GM19324 (cell line): ENCODE measurements at regions not wholly inside any gene's neighbourhood (a gene's known extent, or its start where the extent isn't known, plus 50 kb on each side); places are given as distances from the start of the nearest gene placed in this dataset.

Experiments
- ATAC-seq: cut with Tn5 transposase; IDR thresholded peaks from one replicate; pipeline ENCODE4 v1.9.1; 2021; ENCODE audit warnings: mild to moderate bottlenecking, moderate library complexity; ENCODE audit not compliant: unreplicated experiment, low FRiP score

DNA sequence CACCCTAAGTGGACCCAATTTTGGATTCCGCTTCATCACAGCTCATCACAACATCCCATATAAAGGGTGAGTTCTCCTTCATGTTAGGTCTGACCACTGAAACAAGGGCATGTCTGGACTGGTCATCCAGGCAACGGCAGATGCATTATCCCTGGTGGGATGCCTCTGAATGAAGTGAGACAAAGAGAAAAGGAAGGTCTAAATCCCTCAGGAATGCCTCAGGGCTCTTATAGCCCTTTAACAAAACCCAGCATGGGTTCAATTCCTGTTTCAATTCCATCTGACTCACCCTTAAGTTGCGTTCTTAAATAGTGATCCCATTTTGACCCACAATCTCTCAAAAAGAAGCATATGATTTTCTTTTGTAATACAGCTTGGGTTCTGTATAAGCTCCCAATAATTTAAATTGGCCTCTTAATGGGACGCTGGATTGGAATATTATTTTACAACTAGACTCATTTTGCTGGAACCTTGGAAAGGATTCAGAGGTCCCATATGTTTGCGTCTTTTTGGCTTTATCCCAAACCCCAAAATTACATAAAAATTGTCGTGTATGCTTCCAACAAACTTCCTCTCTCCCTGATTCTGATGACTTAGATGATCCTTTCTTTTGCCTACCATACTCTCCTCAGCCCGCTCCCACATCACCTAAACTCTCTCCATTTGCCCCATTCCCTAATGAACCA lies 287.4 kb upstream of the ZP4 start:
- ATAC-seq: no peak

DNA sequence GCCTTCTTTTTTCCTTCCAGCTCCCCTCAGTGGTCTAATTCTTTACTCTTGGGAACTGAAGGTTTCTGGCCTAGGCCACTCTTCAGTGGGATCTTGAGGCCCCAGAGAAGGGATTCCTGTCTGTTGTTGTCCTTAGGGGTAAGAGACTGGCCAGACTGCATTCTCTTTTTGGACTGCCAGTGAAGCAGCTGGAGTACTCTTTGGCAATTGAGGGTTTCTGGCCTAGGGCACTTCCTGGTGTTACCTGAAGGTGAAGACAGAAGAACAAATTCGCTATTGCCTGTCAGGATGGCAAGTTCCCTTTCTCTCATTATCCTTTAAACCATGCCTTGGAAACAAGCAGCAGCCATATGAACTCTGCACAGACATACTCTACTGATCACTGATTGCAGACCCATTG lies 286.6 kb upstream of the ZP4 start:
- ATAC-seq: no peak

DNA sequence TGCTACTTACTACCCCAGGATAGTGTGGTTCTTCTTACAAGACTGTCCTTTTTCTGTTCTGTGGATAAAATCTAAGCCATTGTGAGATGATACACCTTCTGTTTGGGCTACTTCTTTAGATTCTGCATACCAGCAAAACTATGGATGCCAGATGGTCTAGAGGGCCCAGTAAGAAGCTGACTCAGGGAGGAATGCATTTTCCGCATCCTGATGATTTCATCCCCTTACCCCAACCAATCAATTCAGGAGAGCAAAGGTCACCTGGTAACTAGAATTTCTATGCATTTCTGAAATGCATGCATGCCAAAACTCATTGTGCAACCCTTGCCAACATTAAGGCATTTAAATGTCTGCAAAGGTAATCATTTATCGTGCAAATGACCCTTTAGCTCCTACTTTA lies 285.7 kb upstream of the ZP4 start:
- no peak for ATAC-seq

DNA sequence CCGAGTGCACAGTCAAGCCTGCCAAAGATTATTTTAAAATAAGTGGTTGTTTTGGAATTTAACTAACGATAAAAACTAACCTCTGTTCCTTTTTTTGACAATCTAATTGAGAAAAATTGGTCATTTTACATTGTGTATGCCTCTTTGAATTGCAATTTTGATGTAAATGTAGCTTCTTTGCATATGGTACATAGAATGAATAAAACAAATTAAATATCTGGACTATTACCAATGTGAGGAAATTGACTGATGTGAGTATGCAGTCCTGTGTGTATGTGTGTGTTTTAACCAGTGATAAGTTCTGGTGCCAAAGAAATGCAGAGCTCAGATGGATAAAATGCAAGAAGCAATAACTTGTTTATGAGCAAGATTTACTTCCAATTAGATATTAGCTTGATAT lies 281.3 kb upstream of the ZP4 start:
- ATAC-seq: no peak

DNA sequence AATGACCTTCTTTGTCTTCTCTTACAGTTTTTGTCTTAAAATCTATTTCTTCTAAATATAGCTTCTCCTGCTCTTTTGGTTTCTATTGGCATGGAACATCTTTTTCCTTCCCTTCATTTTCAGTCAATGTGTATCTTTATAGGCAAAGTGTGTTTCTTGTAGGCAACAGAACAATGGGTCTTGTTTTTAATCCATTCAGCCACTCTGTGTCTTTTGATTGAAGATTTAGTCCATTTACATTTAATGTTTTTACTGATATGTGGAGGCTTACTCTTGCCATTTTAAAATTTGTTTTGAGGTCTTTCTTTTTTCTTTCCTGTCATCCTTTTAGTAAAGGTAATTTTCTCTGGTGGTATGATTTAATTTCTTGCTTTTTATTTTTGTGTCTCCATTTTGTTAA lies 271.2 kb upstream of the ZP4 start:
- ATAC-seq: no peak

DNA sequence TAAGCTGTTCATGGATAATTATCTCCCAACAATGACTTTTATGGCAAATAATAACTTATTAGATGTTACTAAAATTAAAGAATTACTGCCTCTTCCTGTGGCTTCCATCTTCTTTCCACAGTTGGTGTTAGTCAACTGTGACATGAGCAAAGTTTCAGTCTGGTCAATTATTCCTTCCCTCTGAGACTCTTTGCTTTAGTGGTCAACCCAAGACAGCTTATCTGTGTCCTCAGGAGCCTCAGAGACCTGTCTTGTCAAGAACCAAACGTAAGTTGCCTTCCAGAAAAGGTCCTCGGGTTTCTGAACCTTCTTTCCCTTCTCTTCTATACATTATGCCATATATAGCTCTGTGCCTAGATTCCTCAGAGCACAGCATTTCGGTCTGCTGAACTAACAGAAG lies 263.2 kb upstream of the ZP4 start:
- no peak for ATAC-seq

DNA sequence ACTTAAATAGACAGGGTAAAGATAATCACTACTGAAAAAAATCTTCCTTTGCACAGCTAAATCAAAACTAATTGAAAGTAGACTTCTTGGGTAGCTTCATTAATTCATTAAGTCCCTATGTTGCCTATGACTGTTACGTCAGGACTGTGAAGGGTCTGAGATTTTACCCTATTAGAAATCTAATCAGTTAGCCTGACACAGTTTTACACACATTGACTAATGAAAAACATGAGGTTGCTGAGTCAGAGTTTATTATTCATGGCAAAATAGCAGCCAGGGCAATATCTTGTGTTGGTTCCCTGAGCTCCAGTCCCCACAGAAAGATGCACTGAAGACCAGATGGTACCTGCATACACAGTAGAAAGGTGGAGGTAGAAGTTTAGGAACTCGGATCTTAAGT lies 262.5 kb upstream of the ZP4 start:
- no peak for ATAC-seq

DNA sequence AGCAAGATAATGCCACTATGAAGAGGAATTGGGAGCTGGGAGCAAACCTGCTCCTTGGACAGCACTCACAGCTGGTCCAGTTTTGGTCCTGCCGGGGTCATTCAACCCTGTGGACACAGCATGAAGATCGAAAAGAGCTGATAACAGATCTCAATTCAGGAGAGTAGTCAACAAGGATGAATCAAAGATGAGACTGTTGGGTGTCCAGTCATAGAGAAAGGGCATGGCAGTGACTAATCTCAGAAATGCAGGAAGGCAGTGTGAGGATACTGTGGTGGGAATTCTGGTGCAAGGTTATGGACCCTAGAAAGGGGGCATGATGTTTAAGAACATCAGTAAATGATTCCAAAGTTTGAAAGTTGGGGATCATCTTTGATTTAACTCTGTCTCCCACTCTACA lies 261.4 kb upstream of the ZP4 start:
- ATAC-seq: no peak

DNA sequence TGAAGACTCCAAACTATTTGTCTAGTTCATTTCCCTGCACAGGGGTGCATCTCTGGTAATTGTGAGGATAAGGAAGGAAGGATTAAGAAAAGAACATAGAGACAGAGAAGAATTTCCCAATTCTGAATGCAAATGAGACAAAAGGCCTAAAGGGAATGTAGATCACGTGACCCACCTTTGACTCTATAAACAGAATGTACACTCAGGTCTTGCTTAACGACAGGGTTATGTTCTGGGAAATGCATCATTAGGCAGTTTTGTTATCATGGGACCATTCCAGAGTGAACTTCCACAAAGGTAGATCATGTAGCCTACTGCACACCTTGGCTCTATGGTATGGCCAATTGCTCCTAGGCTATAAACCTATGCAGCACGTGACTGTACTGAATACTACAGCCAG lies 252.3 kb upstream of the ZP4 start:
- no peak for ATAC-seq

DNA sequence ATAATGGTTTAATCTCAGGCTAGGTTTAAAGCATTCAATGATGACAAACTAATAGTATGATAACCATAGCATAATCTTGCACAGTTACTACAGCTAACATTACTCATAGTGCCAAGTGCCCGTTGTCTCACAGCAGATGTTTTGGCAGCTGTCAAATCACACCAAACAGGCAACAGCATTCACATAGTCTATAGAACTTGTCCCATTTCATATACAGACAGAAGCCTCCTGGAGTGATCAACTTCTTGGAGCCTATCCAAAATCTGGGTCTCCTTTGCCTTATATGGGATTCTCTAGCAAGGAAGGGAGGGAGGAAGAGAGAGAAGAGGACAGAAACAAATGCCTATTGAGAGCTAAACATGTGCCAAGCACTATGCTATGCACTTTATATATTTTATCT lies 250.6 kb upstream of the ZP4 start:
- ATAC-seq: no peak

DNA sequence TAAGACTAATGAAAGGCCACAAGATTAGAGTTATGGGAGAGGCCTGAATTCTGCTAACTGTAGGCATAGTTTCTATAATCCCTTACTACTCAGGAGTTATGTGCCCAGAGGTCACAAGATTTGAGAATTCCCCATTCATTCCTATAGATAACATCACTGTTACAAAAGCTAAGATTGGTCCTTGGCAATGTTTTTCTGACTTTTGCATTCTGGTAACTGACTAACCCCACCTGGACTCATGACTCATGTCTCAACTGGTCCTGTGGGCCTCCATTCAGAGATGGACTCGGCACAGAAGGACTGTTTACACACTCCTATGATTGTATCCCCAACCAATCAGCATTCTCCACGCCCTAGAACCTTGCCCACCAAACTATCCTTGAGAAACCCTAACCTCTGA lies 249.0 kb upstream of the ZP4 start:
- ATAC-seq: no peak

DNA sequence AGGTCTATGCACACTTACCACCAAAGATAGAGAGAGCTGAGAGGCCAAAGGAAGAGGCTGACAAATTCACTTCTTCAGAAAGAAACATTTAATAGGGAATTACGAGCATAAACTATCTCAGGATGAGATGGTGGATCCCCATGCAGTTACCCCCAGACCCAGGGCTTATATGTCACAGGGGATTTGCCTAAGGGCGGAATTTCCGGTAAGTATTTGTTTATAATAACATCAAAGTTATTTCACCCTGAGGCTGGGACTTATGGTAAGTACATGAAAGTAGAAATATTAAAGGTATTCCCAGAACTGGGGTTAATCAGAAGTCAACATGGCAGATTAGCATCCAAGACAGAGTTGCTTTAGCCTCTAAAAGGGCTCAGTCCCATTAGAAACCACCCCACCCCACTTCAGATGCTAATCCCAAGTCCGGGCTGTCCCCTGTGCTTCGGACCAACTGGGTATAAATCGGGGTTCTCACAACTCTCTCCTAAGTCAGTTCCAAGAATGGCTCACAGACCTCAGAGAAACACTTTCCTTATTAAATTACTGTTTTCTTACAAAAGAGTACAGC lies 247.4 kb upstream of the ZP4 start:
- no peak for ATAC-seq

DNA sequence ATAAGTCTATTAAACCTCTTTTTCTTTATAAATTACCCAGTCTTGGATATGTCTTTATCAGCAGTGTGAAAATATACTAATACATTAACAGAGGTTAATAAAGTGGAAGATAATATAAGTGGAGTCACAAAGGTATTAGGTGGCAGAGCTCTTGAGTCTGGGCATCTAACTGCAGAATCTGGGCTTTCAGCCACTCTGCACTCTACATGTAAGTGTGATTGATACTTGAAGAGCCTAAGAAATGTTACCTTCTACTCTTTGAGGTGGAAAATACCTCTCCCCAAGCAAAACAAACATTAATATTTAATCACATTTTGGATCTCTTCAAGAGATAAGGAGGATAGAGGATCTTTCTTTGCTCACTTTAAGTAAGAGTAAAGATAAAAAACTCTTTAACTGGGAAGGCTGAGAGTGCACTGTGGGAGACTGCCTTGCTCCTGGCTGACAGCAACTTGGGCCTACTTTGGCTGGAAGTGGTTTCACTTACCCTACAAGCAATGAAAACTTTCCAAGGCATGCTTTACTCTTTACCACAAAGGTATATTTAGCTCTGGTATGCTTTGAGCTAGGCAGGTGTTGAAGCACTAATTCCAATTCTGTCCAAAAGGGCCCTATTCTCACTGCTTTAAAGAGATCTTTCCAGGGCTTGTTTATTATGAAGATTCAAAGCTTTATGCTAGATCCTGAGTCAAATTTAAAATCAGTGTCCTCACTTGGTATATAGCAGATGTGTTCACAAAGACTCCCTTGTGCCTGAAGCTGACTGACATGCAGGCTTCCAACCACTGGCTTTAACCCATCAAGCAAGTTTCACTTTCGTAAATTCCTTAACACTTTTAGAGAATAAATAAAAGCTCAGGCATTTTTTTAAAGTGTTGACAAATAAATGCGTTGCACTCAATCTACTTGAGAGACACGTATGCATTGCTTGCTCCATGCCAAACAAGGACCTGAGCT lies 245.3 kb upstream of the ZP4 start:
- ATAC-seq: no peak

DNA sequence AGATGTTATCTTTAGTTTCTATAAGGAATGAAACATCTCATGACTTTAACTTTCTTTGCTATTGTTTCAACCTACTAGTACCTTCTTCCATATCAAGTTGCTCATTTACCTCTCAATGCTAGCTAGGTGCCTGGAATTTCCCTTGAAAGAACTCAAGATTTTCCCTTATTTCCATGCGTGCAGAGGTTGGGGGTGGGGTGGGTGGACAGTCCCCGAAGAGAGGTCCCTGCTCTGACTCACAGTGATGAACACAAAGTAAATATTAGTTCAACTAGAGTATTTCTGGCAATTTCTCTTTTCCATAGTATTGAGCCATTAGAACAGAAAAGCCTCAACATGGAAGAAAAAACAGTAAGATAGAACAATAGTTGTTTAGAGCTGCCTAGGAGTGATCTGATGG lies 239.0 kb upstream of the ZP4 start:
- no peak for ATAC-seq

DNA sequence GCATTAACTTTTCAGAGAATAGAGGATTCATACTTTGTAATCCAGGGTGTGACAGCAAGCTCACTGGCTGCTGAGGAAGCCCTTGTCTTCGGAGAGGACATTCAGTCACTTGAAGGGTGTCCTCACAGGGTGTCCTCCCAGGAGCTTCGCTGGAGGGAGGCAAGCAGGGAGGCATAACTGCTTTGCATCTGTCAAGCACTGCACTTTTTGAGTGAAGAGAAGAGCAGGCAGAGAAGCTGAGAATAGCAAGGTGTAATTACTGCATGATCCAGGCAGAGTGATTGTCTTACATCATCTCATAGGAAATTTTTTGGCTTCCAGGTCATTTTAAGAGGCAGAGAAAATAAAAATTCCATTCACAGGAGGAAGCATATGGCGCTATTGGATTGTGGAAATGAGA lies 232.5 kb upstream of the ZP4 start:
- ATAC-seq: no peak

DNA sequence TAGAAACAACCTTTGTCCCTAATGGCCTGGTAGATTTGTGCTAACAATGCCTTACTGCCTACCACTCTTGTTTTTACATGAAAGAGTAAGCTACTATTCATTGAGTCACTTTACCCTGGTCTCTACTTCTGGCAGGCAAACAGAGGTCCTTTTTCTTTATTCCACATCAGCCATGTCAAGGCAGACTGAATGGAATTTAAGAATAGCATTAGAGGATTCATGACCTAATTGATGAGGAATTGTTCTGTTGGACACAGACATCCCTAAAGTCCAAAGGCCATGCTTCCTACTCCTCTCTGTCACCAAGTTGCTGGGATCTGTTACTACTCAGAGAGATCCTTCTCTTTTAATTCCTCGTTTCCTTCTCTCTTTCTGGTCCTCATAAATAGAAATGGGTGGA lies 229.1 kb upstream of the ZP4 start:
- no peak for ATAC-seq

DNA sequence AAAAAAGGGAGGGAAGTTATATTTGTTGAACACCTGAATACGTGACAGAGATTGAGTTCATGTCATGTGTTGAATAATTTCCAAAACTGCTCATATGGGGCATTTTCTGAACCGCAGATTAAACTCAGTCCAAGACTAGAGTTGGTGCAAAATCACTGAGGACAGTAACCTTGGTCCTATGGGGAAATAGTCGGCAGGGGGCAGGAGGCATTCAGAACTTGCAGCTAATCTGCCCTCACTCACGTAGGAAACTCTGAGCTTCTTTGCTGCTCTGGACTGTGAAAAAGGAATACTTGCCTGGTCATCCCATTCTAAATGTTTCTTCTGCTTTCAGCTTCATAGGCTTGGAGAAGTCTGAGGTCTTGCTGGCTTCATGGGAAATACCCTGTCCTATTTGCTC lies 228.3 kb upstream of the ZP4 start:
- ATAC-seq: no peak

DNA sequence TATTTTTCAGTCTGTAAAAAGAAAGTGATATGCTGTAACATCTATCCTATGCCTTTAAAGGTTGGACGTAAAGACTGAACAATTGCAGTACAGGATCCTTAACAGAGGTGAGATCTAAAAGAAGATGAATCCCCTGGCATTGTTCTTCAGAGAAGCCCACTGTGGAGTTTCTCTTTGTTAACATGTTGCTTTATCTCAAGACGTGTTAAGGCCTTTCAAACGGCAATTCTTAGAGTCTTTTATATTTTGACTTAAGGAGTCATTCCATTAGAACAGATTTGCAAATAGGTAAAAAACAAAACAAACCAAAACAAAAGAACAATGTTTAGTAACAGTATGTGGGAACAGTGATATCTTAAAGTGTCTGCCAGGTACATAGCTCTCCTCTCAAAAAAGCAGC lies 225.1 kb upstream of the ZP4 start:
- no peak for ATAC-seq

DNA sequence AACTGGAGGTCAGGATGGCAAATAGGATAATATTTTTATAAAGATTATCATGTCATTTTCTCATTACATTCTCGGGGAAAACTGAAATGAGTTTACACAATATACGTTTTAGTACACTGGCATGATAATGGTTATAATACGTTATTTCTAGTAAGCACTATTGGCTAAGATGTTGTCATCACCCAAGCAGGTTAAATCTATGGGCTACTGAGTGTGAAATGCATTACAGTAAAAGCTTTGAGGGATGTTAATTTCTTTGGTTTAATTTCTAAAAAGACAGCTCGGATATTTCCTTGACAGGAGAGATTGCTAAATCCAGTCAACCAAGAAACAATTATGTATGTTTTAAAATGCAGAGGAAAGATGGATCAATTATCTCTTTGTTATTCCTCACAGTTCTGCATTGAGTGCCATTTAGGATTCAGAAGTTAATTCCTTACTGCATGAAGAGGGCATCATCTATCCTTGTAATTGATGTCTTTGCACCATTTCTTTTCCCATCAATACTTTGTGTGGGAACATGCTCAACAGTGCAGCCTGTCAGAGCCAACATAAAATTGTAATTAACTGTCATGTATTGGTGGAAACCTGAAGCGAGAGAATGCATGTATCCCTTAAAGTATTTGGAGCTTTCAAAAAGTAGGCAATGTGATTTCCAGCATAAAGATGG lies 222.4 kb upstream of the ZP4 start:
- no peak for ATAC-seq

DNA sequence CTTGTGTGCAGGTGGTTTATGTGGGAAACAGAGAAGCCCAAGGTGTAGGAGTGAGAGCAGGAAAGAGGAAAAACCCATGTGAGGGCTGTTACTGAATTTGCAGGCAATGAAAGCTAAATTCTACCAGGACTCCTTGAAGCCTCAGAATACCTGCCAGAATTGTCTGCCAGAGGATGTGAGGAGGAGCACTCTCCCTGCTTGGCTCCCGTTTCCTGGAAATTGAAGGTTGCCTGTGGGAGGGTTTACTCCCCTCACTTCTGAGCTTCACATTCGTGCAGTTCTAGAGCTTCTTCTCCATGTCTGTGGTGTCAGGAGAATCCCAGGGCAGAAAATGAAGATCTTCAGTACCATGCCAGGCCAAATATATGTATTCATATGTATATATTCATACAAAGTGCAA lies 220.8 kb upstream of the ZP4 start:
- no peak for ATAC-seq

DNA sequence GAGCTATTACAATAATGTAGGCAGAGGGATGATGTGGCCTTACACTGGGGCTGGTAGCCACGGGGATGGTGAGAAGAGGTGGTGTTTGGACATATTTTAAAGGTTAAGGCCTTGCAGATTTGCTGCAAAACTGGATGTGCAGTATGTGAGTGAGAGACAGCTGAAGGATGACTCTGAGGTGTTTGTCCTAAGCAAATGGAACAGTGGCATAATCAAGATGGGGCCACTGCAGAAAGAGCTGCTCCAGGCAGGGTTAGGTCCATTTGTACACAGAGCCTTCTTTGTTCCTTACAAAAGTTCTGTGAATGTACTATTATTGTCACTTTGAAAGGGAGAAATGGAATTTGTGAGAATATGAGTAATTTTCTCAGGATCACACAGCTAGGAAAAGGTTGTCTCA lies 220.4 kb upstream of the ZP4 start:
- no peak for ATAC-seq
